Activated T-cell treated with anti-CD3 and anti-CD28 coated beads, Interleukin-2, amount 50 U/mL, for 4 hours (primary cell): ENCODE measurements at regions not wholly inside any gene's neighbourhood (a gene's known extent, or its start where the extent isn't known, plus 50 kb on each side); places are given as distances from the start of the nearest gene placed in this dataset.
"Not testable (repeated sequence)": the region's sequence is repeated elsewhere in the genome, so short reads cannot be mapped to it uniquely, and the experiment has no call there.

Experiments used
- ATAC-seq, 2 donors: fragments of 200-7000 bp; cut with Tn5 transposase; one replicate each; pipeline ENCODE4 v1.10.0; 2021
- DNase-seq: peaks from one replicate; pipeline ENCODE4 v3.0.0-alpha.2; 2020
- H3K27me3 Mint-ChIP-seq: one replicate; pipeline ENCODE4 v1.8.0; 2021; ENCODE audit warnings: low read depth, mixed read lengths
- H3K36me3 Mint-ChIP-seq: one replicate; pipeline ENCODE4 v1.8.0; 2022; ENCODE audit warnings: mixed read lengths; ENCODE audit not compliant: insufficient read depth
- H3K4me1 Mint-ChIP-seq: one replicate; pipeline ENCODE4 v1.8.0; 2021; ENCODE audit warnings: low read depth, mixed read lengths
- H3K4me3 Mint-ChIP-seq: one replicate; pipeline ENCODE4 v1.8.0; 2021; ENCODE audit warnings: mild to moderate bottlenecking, moderate library complexity, mixed read lengths
- H3K9me3 Mint-ChIP-seq: one replicate; pipeline ENCODE4 v1.8.0; 2021; ENCODE audit warnings: mixed read lengths

- ATAC-seq, H3K4me3 Mint-ChIP-seq, H3K27me3 Mint-ChIP-seq, DNase-seq: not testable (repeated sequence)
- H3K36me3 Mint-ChIP-seq = peaks cover 75% of the 10 kb centered on the region
- H3K9me3 Mint-ChIP-seq = peaks cover 12% of the 10 kb centered on the region
- peaks cover 34% of the 10 kb centered on the region for H3K4me1 Mint-ChIP-seq
Observed at GRCh38 chr6:11299876-11300428, 67.5 kb upstream of the NEDD9 start.

- H3K4me3 Mint-ChIP-seq, DNase-seq, H3K27me3 Mint-ChIP-seq, ATAC-seq: not testable (repeated sequence)
- H3K9me3 Mint-ChIP-seq = peaks cover 14% of the 10 kb centered on the region
- H3K4me1 Mint-ChIP-seq = peaks cover 34% of the 10 kb centered on the region
- H3K36me3 Mint-ChIP-seq = peaks cover 75% of the 10 kb centered on the region
Observed at GRCh38 chr6:11299421-11299784, 66.9 kb upstream of the NEDD9 start.

GRCh38 chr6:11298651-11299420, 66.4 kb upstream of the NEDD9 start:
- DNase-seq = no peak
- Mint-ChIP-seq H3K36me3 (peaks cover 75% of the 10 kb centered on the region), H3K27me3 (no peaks in the 10 kb centered on the region), H3K4me1 (peaks cover 31% of the 10 kb centered on the region), H3K4me3 (no peak overlapping the region), H3K9me3 (peaks cover 14% of the 10 kb centered on the region)
- no peak for ATAC-seq

- Mint-ChIP-seq H3K27me3 (no peaks in the 10 kb centered on the region), H3K36me3 (peaks cover 65% of the 10 kb centered on the region), H3K4me3 (no peak overlapping the region), H3K4me1 (peaks cover 33% of the 10 kb centered on the region), H3K9me3 (peaks cover 14% of the 10 kb centered on the region)
- no peak for DNase-seq
- ATAC-seq = no peak
Observed at GRCh38 chr6:11297376-11297729, 64.9 kb upstream of the NEDD9 start.

GRCh38 chr6:11296449-11297375, 64.2 kb upstream of the NEDD9 start:
- ATAC-seq (no peak), DNase-seq (no peak)
- H3K9me3 Mint-ChIP-seq = peaks cover 12% of the 10 kb centered on the region
- H3K36me3 Mint-ChIP-seq = peaks cover 67% of the 10 kb centered on the region
- no peaks in the 10 kb centered on the region for H3K27me3 Mint-ChIP-seq
- H3K4me3 Mint-ChIP-seq = no peak overlapping the region
- H3K4me1 Mint-ChIP-seq = peaks cover 36% of the 10 kb centered on the region

- H3K27me3 Mint-ChIP-seq = no peaks in the 10 kb centered on the region
- ATAC-seq (no peak), DNase-seq (no peak)
- H3K4me1 Mint-ChIP-seq = peaks cover 34% of the 10 kb centered on the region
- peaks cover 63% of the 10 kb centered on the region for H3K36me3 Mint-ChIP-seq
- no peak overlapping the region for H3K4me3 Mint-ChIP-seq
- H3K9me3 Mint-ChIP-seq = peaks cover 9% of the 10 kb centered on the region
Observed at GRCh38 chr6:11295969-11296368, 63.5 kb upstream of the NEDD9 start.

GRCh38 chr6:11294228-11294627, 61.8 kb upstream of the NEDD9 start:
- H3K36me3 Mint-ChIP-seq = peaks cover 61% of the 10 kb centered on the region
- no peaks in the 10 kb centered on the region for H3K27me3 Mint-ChIP-seq
- no peak overlapping the region for H3K4me3 Mint-ChIP-seq
- H3K9me3 Mint-ChIP-seq = peaks cover 3% of the 10 kb centered on the region
- H3K4me1 Mint-ChIP-seq = peaks cover 19% of the 10 kb centered on the region
- no peak for DNase-seq
- no peak for ATAC-seq

- DNase-seq = no peak
- Mint-ChIP-seq H3K9me3 (peaks cover 3% of the 10 kb centered on the region), H3K4me3 (no peak overlapping the region), H3K36me3 (peaks cover 68% of the 10 kb centered on the region), H3K4me1 (peaks cover 16% of the 10 kb centered on the region), H3K27me3 (no peaks in the 10 kb centered on the region)
- ATAC-seq = no peak
Observed at GRCh38 chr6:11292594-11293236, 60.2 kb upstream of the NEDD9 start.

- ATAC-seq = no peak
- peaks cover 3% of the 10 kb centered on the region for H3K9me3 Mint-ChIP-seq
- H3K4me1 Mint-ChIP-seq = peaks cover 16% of the 10 kb centered on the region
- H3K36me3 Mint-ChIP-seq = peaks cover 66% of the 10 kb centered on the region
- no peak for DNase-seq
- H3K27me3 Mint-ChIP-seq = no peaks in the 10 kb centered on the region
- H3K4me3 Mint-ChIP-seq = no peak overlapping the region
Observed at GRCh38 chr6:11292091-11292490, 59.6 kb upstream of the NEDD9 start.

- no peak for DNase-seq
- Mint-ChIP-seq H3K4me1 (peaks cover 16% of the 10 kb centered on the region), H3K9me3 (peaks cover 3% of the 10 kb centered on the region), H3K27me3 (no peaks in the 10 kb centered on the region), H3K4me3 (no peak overlapping the region), H3K36me3 (peaks cover 67% of the 10 kb centered on the region)
- ATAC-seq = peak; percentile 40 to 69
Observed at GRCh38 chr6:11291582-11291981, 59.1 kb upstream of the NEDD9 start.

- ATAC-seq (no peak), DNase-seq (no peak)
- H3K9me3 Mint-ChIP-seq = peaks cover 3% of the 10 kb centered on the region
- peaks cover 20% of the 10 kb centered on the region for H3K4me1 Mint-ChIP-seq
- no peaks in the 10 kb centered on the region for H3K27me3 Mint-ChIP-seq
- peaks cover 54% of the 10 kb centered on the region for H3K36me3 Mint-ChIP-seq
- no peak overlapping the region for H3K4me3 Mint-ChIP-seq
Observed at GRCh38 chr6:11290027-11290426, 57.6 kb upstream of the NEDD9 start.

GRCh38 chr6:11288065-11288464, 55.6 kb upstream of the NEDD9 start:
- H3K4me1 Mint-ChIP-seq = peaks cover 20% of the 10 kb centered on the region
- H3K9me3 Mint-ChIP-seq = no peaks in the 10 kb centered on the region
- no peak overlapping the region for H3K4me3 Mint-ChIP-seq
- DNase-seq (no peak), ATAC-seq (no peak)
- no peaks in the 10 kb centered on the region for H3K27me3 Mint-ChIP-seq
- peaks cover 39% of the 10 kb centered on the region for H3K36me3 Mint-ChIP-seq

- no peak for ATAC-seq
- Mint-ChIP-seq H3K36me3 (peaks cover 27% of the 10 kb centered on the region), H3K9me3 (no peaks in the 10 kb centered on the region)
Observed at GRCh38 chr6:11284996-11285395, 52.5 kb upstream of the NEDD9 start.

GRCh38 chr6:11283629-11284028, 51.2 kb upstream of the NEDD9 start:
- peaks cover 25% of the 10 kb centered on the region for H3K36me3 Mint-ChIP-seq
- DNase-seq = no peak
- no peak for ATAC-seq
- H3K27me3 Mint-ChIP-seq = no peaks in the 10 kb centered on the region
- H3K4me1 Mint-ChIP-seq = peaks cover 17% of the 10 kb centered on the region
- no peak overlapping the region for H3K4me3 Mint-ChIP-seq
- H3K9me3 Mint-ChIP-seq = no peaks in the 10 kb centered on the region

More at GRCh38 chr6:11284996-11285395, 52.5 kb upstream of the NEDD9 start:
- Mint-ChIP-seq H3K4me1 (peaks cover 7% of the 10 kb centered on the region), H3K4me3 (no peak overlapping the region), H3K27me3 (no peaks in the 10 kb centered on the region)
- DNase-seq = no peak
